HG03060 (cell line): ENCODE measurements at regions not wholly inside any gene's neighbourhood (a gene's known extent, or its start where the extent isn't known, plus 50 kb on each side); places are given as distances from the start of the nearest gene placed in this dataset.

Experiments used
- ATAC-seq: cut with Tn5 transposase; IDR thresholded peaks from one replicate; pipeline ENCODE4 v1.9.1; 2021; ENCODE audit warnings: low read depth, moderate number of reproducible peaks; ENCODE audit not compliant: unreplicated experiment

DNA sequence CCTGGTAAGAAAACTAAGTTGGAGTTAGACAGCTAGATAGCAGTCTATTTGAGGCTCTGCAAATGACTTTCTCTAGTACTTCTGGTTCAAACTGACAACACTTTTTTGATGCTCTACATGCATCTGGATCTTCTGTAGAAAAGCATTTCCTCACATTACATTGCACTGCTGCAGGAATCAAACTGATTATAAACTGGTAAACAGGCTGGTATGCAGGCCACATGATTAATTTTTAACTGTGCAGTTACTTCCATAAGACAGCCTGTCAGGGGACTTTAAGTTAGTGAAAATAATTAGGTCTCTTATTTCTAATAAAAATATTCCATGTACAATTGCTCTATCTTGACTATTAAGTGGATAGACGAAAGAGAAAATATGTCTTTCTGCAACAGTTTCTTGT is 550.0 kb upstream of the ALCAM start:
- no peak for ATAC-seq

GRCh38 chr3:104819333-104819732 is 547.4 kb upstream of the ALCAM start:
- ATAC-seq: no peak

GRCh38 chr3:104820959-104821358 is 545.8 kb upstream of the ALCAM start:
- no peak for ATAC-seq

DNA sequence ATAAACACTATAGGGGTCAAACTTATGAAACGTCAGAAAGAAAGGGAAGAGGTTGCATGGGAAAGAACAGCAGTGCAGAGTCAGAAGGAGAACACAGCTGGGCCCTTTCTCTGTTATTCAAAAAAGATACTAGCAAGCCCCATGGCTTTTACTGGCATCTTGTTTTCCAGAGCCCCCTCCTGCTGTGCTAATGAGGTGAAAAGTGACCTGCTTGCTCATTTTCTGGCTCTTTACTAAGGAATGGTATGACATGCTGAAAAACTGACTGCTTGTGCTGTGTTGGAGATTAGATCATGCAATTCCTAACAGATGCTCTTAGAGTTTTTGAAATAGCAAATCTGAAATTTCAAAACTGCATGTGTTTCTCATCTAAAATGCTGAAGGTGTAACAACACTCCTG is 541.6 kb upstream of the ALCAM start:
- no peak for ATAC-seq

GRCh38 chr3:104831071-104831470 is 535.6 kb upstream of the ALCAM start:
- ATAC-seq: no peak

- no peak for ATAC-seq
Observed at GRCh38 chr3:104832530-104832929, 534.2 kb upstream of the ALCAM start.

- ATAC-seq: no peak
Observed at GRCh38 chr3:104835376-104835775, 531.3 kb upstream of the ALCAM start.

GRCh38 chr3:104846270-104846669 is 520.4 kb upstream of the ALCAM start:
- no peak for ATAC-seq

GRCh38 chr3:104849070-104849469 is 517.6 kb upstream of the ALCAM start:
- ATAC-seq: no peak

- ATAC-seq: no peak
Observed at GRCh38 chr3:104854468-104854867, 512.2 kb upstream of the ALCAM start.

DNA sequence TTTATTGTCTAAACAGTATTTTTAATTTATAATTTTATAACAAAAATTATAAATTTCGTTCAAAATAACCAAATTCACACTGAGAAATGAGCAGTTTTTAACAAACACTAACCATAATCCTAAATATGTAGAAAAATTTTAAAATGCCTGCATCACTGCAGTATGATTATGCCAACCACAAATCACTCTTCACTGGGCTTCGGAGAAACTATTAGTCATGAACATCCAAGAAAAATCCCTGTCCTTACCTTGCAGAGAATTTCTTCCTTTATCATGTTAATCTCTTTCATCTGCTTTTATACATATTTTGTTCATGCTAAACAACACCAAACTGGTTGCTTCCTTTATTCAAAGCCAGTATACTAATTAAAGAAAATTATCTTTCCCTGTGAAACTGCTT is 511.0 kb upstream of the ALCAM start:
- no peak for ATAC-seq

DNA sequence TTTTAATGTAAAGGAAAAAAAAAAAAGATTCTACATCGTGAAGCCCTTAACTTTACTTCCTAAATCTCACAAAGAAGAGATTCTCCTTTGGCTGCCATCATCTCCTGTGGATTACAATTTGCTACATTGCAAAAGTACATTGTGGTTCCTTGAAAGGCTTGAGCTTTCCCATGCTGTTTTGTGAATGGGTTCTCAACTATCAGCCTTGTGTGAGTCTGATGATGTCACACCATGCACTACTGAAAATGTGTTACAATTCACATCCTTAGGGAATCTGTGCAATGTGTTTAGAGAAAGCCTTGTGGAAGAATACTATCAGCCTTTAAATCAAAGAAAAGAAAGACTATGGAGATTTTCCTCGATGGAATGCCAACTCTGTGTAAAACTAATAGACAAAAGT is 510.0 kb upstream of the ALCAM start:
- ATAC-seq: no peak

DNA sequence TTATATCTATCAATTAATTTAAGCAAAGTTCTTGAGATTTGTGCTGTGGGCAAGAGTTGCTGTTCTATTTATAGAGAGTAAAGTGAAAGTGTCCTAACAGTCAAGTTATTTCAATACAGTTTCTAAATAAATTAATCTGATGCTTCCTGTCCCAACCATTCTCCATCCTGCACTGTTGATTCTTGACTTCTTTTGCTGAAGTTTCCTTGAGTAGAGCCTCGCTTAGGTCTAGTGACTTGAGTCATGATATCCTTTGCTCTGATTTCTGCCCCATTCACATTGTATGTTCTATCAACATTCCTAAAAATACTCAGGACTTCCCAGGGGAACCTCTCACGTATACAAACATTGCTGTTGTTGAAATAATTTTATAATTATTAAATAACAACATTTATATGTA is 498.4 kb upstream of the ALCAM start:
- no peak for ATAC-seq

DNA sequence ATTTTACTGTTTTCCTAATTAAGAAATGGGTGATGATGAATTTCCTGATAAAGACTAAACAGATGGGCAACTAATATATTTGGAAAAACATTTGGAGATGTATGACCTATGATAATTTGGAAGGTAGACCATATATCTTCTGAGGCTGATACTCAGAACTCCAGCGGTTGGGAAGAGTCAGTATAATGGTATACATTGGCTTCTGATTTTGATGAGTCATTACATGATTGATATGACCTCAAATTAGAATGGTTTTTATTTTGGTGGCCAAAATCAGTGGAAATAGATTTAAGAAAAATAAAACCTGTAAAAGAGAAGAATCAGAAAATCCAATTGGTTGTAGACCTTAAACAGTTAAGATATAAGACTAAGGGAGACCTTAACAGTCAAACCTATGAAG is 496.4 kb upstream of the ALCAM start:
- no peak for ATAC-seq

DNA sequence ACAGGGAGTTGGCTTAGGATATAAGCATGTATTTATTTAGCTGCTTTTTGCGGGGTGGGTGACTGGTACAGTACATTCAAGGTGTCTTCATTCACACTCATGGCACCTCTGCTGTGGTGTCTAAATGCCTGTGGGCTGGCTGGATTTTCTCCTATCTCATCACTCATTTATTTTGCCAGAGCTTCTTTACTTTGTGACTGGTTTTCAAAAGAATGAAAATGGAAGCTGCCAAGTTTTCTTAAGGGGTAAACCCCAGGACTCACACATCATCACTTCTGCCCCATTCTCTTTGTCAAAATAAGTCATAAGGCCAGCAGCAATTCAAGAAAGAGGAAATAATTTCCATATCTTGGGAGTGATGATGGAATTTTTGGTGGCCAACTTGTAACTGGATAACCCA is 493.4 kb upstream of the ALCAM start:
- ATAC-seq: no peak

GRCh38 chr3:104878395-104878794 is 488.3 kb upstream of the ALCAM start:
- ATAC-seq: no peak

- ATAC-seq: no peak
Observed at GRCh38 chr3:104879919-104880318, 486.8 kb upstream of the ALCAM start.

GRCh38 chr3:104885214-104885814 is 481.4 kb upstream of the ALCAM start:
- ATAC-seq: peak; percentile 85

- ATAC-seq: no peak
Observed at GRCh38 chr3:104886220-104886995, 480.3 kb upstream of the ALCAM start.

DNA sequence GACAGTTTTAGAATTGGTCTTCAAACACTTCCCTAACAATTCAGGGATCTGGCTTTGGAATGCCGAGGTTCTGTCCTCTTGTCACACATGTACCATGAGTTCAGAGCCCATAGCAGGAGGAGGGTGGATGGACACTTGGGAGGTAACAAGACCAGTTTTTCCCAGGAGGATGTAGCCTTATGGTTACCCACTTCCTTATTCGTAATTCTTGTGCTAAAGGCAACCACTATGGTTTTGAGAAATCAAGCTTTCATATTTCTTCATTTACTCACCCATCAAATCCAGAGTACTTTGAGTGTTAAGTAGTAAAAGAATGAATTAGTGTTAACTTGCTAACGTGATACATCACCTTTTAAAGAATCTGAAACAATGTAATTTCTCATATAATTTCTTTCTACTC is 479.6 kb upstream of the ALCAM start:
- no peak for ATAC-seq

DNA sequence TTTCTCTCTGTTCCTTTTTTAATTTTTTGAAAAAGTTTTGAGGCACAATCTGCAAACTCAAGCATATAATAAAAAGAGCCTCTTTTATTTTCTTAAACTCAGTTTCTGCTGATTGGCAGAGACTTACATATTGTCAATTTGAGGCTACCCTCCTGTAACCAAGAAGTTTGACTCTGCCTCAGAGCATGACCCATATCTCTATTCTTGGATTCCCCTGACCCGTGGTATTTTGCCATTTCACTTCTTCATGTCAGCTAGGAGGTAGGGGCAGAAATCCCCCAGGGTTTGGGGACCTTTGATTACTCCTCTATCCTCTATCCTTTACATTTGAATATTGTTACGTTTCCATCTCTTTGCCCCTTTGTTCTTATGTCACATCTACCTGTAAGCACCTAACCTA is 479.1 kb upstream of the ALCAM start:
- ATAC-seq: no peak

GRCh38 chr3:104892044-104892443 is 474.7 kb upstream of the ALCAM start:
- ATAC-seq: no peak
